HG02981 (cell line): ENCODE measurements at regions not wholly inside any gene's neighbourhood (a gene's known extent, or its start where the extent isn't known, plus 50 kb on each side); places are given as distances from the start of the nearest gene placed in this dataset.

Experiments
- ATAC-seq: cut with Tn5 transposase; IDR thresholded peaks from one replicate; pipeline ENCODE4 v1.9.1; 2021; ENCODE audit warnings: mild to moderate bottlenecking, moderate library complexity; ENCODE audit not compliant: unreplicated experiment

GRCh38 chr16:52896478-52897164 lies 156.1 kb downstream of the CHD9NB start:
- no peak for ATAC-seq

GRCh38 chr16:52874042-52874441 lies 178.7 kb downstream of the CHD9NB start:
- ATAC-seq = no peak

- no peak for ATAC-seq
Measured at GRCh38 chr16:52872731-52873130, 180.0 kb downstream of the CHD9NB start.

GRCh38 chr16:52871481-52871880 lies 181.2 kb downstream of the CHD9NB start:
- no peak for ATAC-seq

GRCh38 chr16:52869243-52869642 lies 183.5 kb downstream of the CHD9NB start:
- ATAC-seq = no peak

GRCh38 chr16:52863000-52863399 lies 189.7 kb downstream of the CHD9NB start:
- ATAC-seq = no peak

- no peak for ATAC-seq
Measured at GRCh38 chr16:52861614-52862022, 191.1 kb downstream of the CHD9NB start.

GRCh38 chr16:52855463-52855862 lies 197.2 kb downstream of the CHD9NB start:
- ATAC-seq = no peak

- no peak for ATAC-seq
Measured at GRCh38 chr16:52852978-52853377, 199.7 kb downstream of the CHD9NB start.

- no peak for ATAC-seq
Measured at GRCh38 chr16:52851211-52851740, 201.4 kb downstream of the CHD9NB start.

- ATAC-seq = no peak
Measured at GRCh38 chr16:52843381-52843780, 209.3 kb downstream of the CHD9NB start.

- ATAC-seq = no peak
Measured at GRCh38 chr16:52837251-52837650, 215.4 kb downstream of the CHD9NB start.

GRCh38 chr16:52834736-52835465 lies 217.8 kb downstream of the CHD9NB start:
- no peak for ATAC-seq

- no peak for ATAC-seq
Measured at GRCh38 chr16:52832771-52833170, 219.9 kb downstream of the CHD9NB start.

- ATAC-seq = no peak
Measured at GRCh38 chr16:52827456-52827855, 225.2 kb downstream of the CHD9NB start.

GRCh38 chr16:52825892-52826291 lies 226.8 kb downstream of the CHD9NB start:
- ATAC-seq = no peak

GRCh38 chr16:52819808-52820207 lies 232.9 kb downstream of the CHD9NB start:
- no peak for ATAC-seq

- ATAC-seq = no peak
Measured at GRCh38 chr16:52819405-52819804, 233.3 kb downstream of the CHD9NB start.

- no peak for ATAC-seq
Measured at GRCh38 chr16:52817696-52818095, 235.0 kb downstream of the CHD9NB start.

GRCh38 chr16:52816993-52817392 lies 235.7 kb downstream of the CHD9NB start:
- no peak for ATAC-seq

- ATAC-seq = no peak
Measured at GRCh38 chr16:52812678-52813556, 239.8 kb downstream of the CHD9NB start.
